Endothelial cell of umbilical vein (primary cell): ENCODE measurements at regions not wholly inside any gene's neighbourhood (a gene's known extent, or its start where the extent isn't known, plus 50 kb on each side); places are given as distances from the start of the nearest gene placed in this dataset.

Experiments
- BruUV-seq: library from RNA; stranded (reverse); fragments of 400-500 nt; replicated peaks from 2 replicates; lab custom pipeline; 2021; lab: Mats Ljungman, UMichigan
- CTCF ChIA-PET: fragments of 300-600, 350-600 bp; sonication (Branson Sonifier 250); formaldehyde crosslinking; loops from one replicate; lab custom pipeline; 2021; ENCODE audit warnings: antibody characterized with exemption, inconsistent platforms; lab: Charles Lee
- POLR2A ChIA-PET: fragments of 300-600, 350-600 bp; sonication (Branson Sonifier 250); formaldehyde crosslinking; loops from one replicate; lab custom pipeline; 2021; ENCODE audit warnings: antibody characterized with exemption, inconsistent platforms; lab: Charles Lee
- DNase-seq: peaks from one replicate; pipeline ENCODE4 v3.0.0-alpha.2; 2011; ENCODE audit warnings: low read depth, low spot score
- FAIRE-seq: peaks from 2 replicates; lab custom pipeline; 2011; peaks lifted over from hg19 to GRCh38; lab: Jason Lieb, UNC
- H2AFZ ChIP-seq: 2 replicates; pipeline ENCODE4 v1.6.0; 2012; ENCODE audit warnings: low read depth, low read length, control low read depth, inconsistent platforms
- H3K27ac ChIP-seq: 2 replicates; pipeline ENCODE4 v1.5.1; 2011; ENCODE audit warnings: low read depth, mild to moderate bottlenecking, control low read depth, low read length, moderate library complexity; ENCODE audit not compliant: insufficient read depth
- H3K27me3 ChIP-seq, 2 experiments: 2 replicates each; pipeline versions ENCODE4 v1.6.0 to v1.6.1; 2011; ENCODE audit warnings: low read length in 2 of 2, mixed read lengths in 1 of 2; ENCODE audit not compliant: control insufficient read depth in 2 of 2, insufficient read depth in 2 of 2
- H3K36me3 ChIP-seq, 2 experiments: 2 replicates in 1 of 2; 3 replicates in 1 of 2; pipeline ENCODE4 v1.5.1; 2011; ENCODE audit warnings: low read length in 2 of 2, mild to moderate bottlenecking in 1 of 2, moderate library complexity in 1 of 2; ENCODE audit not compliant: control insufficient read depth in 2 of 2, insufficient read depth in 2 of 2; ENCODE audit errors: extremely low read depth in 1 of 2
- H3K4me1 ChIP-seq: 3 replicates; pipeline ENCODE4 v1.5.1; 2011; ENCODE audit warnings: mild to moderate bottlenecking, low read length; ENCODE audit not compliant: control insufficient read depth, insufficient read depth; ENCODE audit errors: extremely low read depth
- H3K4me2 ChIP-seq: 2 replicates; pipeline ENCODE4 v1.6.1; 2011; ENCODE audit warnings: low read length, control low read depth, mixed read lengths; ENCODE audit not compliant: insufficient read depth
- H3K4me3 ChIP-seq, 3 experiments: fragments of 200-600 bp in 1 of 3; sonication (generic), shearing (Covaris generic) in 1 of 3; replicated peaks in 1 of 3; 2 replicates each; pipeline ENCODE4 v1.5.1; 2011 to 2016; ENCODE audit warnings: control low read depth in 3 of 3, low read length in 3 of 3, mild to moderate bottlenecking in 2 of 3, inconsistent platforms in 1 of 3, low read depth in 1 of 3, moderate library complexity in 1 of 3; ENCODE audit not compliant: insufficient read depth in 1 of 3
- H3K79me2 ChIP-seq: 2 replicates; pipeline ENCODE4 v1.6.0; 2012; ENCODE audit warnings: low read length, inconsistent platforms; ENCODE audit not compliant: control insufficient read depth, insufficient read depth
- H3K9ac ChIP-seq: replicated peaks from 2 replicates; pipeline ENCODE3; 2011; ENCODE audit warnings: low read length, control low read depth; ENCODE audit not compliant: insufficient read depth; ENCODE audit errors: extremely low read depth
- H3K9me1 ChIP-seq: replicated peaks from 3 replicates; pipeline ENCODE4 v1.6.0; 2011; ENCODE audit warnings: mild to moderate bottlenecking, low read length; ENCODE audit not compliant: control insufficient read depth, insufficient read depth; ENCODE audit errors: extremely low read depth
- H3K9me3 ChIP-seq: replicated peaks from 2 replicates; pipeline ENCODE4 v1.5.1; 2012; ENCODE audit warnings: low read length, inconsistent platforms; ENCODE audit not compliant: control insufficient read depth, insufficient read depth
- H4K20me1 ChIP-seq: replicated peaks from 2 replicates; pipeline ENCODE3; 2011; ENCODE audit warnings: mild to moderate bottlenecking, low read length; ENCODE audit not compliant: control insufficient read depth, insufficient read depth; ENCODE audit errors: extremely low read depth
- CTCF ChIP-seq, 2 donors: IDR thresholded peaks; 1 replicate in 1 of 2; 2 replicates in 1 of 2; pipeline ENCODE4 v1.5.1; 2011; ENCODE audit warnings: low read length in 2 of 2, mild to moderate bottlenecking in 2 of 2, moderate library complexity in 2 of 2, control low read depth in 1 of 2, inconsistent platforms in 1 of 2, low read depth in 1 of 2; ENCODE audit not compliant: insufficient read depth in 1 of 2; ENCODE audit errors: extremely low read depth in 1 of 2
- EZH2 ChIP-seq: IDR thresholded peaks from 2 replicates; pipeline ENCODE4 v1.6.1; 2012; ENCODE audit warnings: borderline replicate concordance, low read depth, mild to moderate bottlenecking, moderate library complexity, low read length, inconsistent platforms; ENCODE audit not compliant: severe bottlenecking
- FOS ChIP-seq: IDR thresholded peaks from 2 replicates; pipeline ENCODE4 v1.6.1; 2011; ENCODE audit warnings: mild to moderate bottlenecking, low read length, moderate library complexity, borderline replicate concordance; ENCODE audit not compliant: insufficient read depth
- GATA2 ChIP-seq: IDR thresholded peaks from 2 replicates; pipeline ENCODE4 v1.7.0; 2011; ENCODE audit warnings: low read depth, mild to moderate bottlenecking, moderate library complexity, mixed read lengths, low read length; ENCODE audit not compliant: insufficient read length, insufficient read depth
- JUN ChIP-seq: IDR thresholded peaks from 2 replicates; pipeline ENCODE4 v1.6.1; 2011; ENCODE audit warnings: borderline replicate concordance, low read depth; ENCODE audit not compliant: insufficient read length, insufficient read depth
- MYC ChIP-seq: IDR thresholded peaks from one replicate; pipeline ENCODE4 v1.6.1; 2011; ENCODE audit warnings: mild to moderate bottlenecking, low read depth, low read length
- POLR2A ChIP-seq: IDR thresholded peaks from 2 replicates; pipeline ENCODE4 v1.6.1; 2012; ENCODE audit warnings: low read depth, mild to moderate bottlenecking, control low read depth, low read length
- POLR2AphosphoS5 ChIP-seq: IDR thresholded peaks from 2 replicates; pipeline ENCODE4 v1.6.1; 2012; ENCODE audit warnings: low read depth, mild to moderate bottlenecking, control low read depth, low read length, moderate library complexity; ENCODE audit not compliant: insufficient read depth
- dilution Hi-C: fragments of 300-500 bp; cut with MboI; formaldehyde crosslinking; loops from one replicate; pipeline ENCODE4 v1.15.0; 2019; ENCODE audit warnings: low sequenced_read_pairs; ENCODE audit not compliant: extremely low pct_ligation_motif_present
- intact Hi-C: fragments of 100-400 bp; cut with micrococcal nuclease; formaldehyde crosslinking; loops from one replicate; pipeline ENCODE4 v1.10.0; 2022
- TF ChIP-seq, protein P1 (sequence below): IDR thresholded peaks from 2 replicates; pipeline ENCODE4 v1.6.1; 2011; ENCODE audit not compliant: insufficient read depth, insufficient read length

DNA sequence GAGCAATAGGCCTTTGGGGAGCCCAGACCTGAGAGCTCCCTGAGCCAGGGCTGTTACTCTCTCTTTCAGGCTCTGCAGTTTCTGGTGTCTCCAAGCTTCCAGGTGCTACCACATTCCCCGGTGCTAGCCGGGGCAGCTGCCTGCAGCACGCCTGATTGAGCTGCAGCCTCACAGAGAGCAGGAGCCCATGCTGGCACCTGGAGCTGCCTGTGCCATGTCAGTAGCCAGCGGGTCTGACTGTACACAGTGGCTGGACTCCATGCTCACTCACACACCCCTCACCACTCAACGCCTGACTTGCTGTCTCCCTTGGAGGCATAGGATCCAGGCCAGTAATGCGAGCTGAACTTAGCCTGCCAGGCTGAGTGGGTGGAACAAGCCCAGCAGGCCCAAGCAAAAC lies 800.4 kb upstream of the AGA start:
- dilution Hi-C loops (no loop called here), intact Hi-C loops (no loop called here)
- H4K20me1 ChIP-seq = no peaks in the 10 kb centered on the region
- POLR2A ChIA-PET = no interaction called here
- no peaks in the 10 kb centered on the region for H3K9me1 ChIP-seq
- DNase-seq (no peak), FAIRE-seq (no peak)
- no peaks in the 10 kb centered on the region for H3K36me3 ChIP-seq
- no peak overlapping the region for H3K9ac ChIP-seq
- H3K9me3 ChIP-seq = peaks cover 3% of the 10 kb centered on the region
- no peak overlapping the region for H3K4me2 ChIP-seq
- H3K4me3 ChIP-seq = no peak overlapping the region
- CTCF ChIA-PET = no interaction called here
- no peaks in the 10 kb centered on the region for H3K79me2 ChIP-seq
- no TSS peak for BruUV-seq
- H3K4me1 ChIP-seq = no peaks in the 10 kb centered on the region
- H2AFZ ChIP-seq = no peak overlapping the region
- H3K27me3 ChIP-seq = no peaks in the 10 kb centered on the region
- no peak for TF ChIP-seq POLR2AphosphoS5
- no peak for TF ChIP-seq MYC
- no peak for TF ChIP-seq JUN
- TF ChIP-seq, protein P1, sequence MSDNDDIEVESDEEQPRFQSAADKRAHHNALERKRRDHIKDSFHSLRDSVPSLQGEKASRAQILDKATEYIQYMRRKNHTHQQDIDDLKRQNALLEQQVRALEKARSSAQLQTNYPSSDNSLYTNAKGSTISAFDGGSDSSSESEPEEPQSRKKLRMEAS = no peak
- no peak for TF ChIP-seq POLR2A
- no peak for TF ChIP-seq GATA2
- no peak for TF ChIP-seq EZH2
- TF ChIP-seq CTCF (IDR thresholded peaks at IDR 0.05; ENCODE audit: extremely low read depth in 1 of 2, insufficient read depth in 1 of 2, low read depth in 1 of 2, low read length in 2 of 2) = no peak
- TF ChIP-seq FOS = no peak
- H3K27ac ChIP-seq = no peak overlapping the region
